Endothelial cell of umbilical vein (primary cell): ENCODE measurements at regions not wholly inside any gene's neighbourhood (a gene's known extent, or its start where the extent isn't known, plus 50 kb on each side); places are given as distances from the start of the nearest gene placed in this dataset.

Experiments
- EZH2 ChIP-seq: IDR thresholded peaks from 2 replicates; pipeline ENCODE4 v1.6.1; 2012; ENCODE audit warnings: borderline replicate concordance, low read depth, mild to moderate bottlenecking, moderate library complexity, low read length, inconsistent platforms; ENCODE audit not compliant: severe bottlenecking
- JUN ChIP-seq: IDR thresholded peaks from 2 replicates; pipeline ENCODE4 v1.6.1; 2011; ENCODE audit warnings: borderline replicate concordance, low read depth; ENCODE audit not compliant: insufficient read length, insufficient read depth
- POLR2A ChIP-seq: IDR thresholded peaks from 2 replicates; pipeline ENCODE4 v1.6.1; 2012; ENCODE audit warnings: low read depth, mild to moderate bottlenecking, control low read depth, low read length
- POLR2AphosphoS5 ChIP-seq: IDR thresholded peaks from 2 replicates; pipeline ENCODE4 v1.6.1; 2012; ENCODE audit warnings: low read depth, mild to moderate bottlenecking, control low read depth, low read length, moderate library complexity; ENCODE audit not compliant: insufficient read depth
- TF ChIP-seq, protein P1 (sequence below): IDR thresholded peaks from 2 replicates; pipeline ENCODE4 v1.6.1; 2011; ENCODE audit not compliant: insufficient read depth, insufficient read length

DNA sequence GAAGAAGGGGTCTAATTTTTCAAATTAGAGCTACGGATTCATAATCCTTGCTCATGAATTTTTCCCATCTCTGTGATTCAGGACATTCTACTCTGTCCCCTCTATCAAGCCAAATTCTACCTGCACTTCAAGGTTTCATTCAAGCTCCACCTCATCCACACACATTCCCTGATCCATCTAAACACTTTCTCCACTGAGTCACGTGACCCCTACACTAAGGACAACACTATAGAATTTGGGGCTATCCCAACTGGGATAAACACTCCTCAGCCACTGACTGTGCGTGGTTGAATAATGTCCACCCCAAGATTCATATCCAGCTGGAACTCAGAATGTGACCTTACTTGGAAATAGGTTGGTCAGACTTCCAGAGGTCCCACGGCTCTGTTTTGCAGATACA lies 159.9 kb upstream of the ACVR2A start:
- TF ChIP-seq, protein P1, sequence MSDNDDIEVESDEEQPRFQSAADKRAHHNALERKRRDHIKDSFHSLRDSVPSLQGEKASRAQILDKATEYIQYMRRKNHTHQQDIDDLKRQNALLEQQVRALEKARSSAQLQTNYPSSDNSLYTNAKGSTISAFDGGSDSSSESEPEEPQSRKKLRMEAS: no peak
- TF ChIP-seq JUN (no peak), POLR2A (no peak), EZH2 (no peak), POLR2AphosphoS5 (no peak)
